ENCODE measurements at regions not wholly inside any gene's neighbourhood (a gene's known extent, or its start where the extent isn't known, plus 50 kb on each side); places are given as distances from the start of the nearest gene placed in this dataset.
A peak's percentile ranks its signal among the peaks of the same experiment; 100 is the strongest.

DNA sequence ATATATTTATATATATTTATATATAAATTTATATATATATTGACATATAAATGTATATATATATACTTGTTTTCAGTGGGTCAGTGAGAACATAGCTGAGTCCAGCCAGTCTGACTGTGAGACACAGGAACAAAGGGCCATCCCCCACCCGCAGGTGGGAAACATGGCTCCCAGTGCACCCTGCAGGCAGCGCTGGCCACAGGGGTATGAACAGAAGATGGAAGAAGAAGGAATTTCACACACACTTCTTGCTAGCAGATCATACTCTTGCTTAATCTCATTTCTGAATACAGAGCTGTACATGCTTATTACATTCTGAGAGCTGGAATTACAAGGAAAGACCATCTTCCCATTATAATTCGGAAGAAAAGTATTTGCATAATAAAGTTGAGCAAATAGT is 595.4 kb downstream of the IRX1 start:
- 83 to 84% methylated on average over 3 of the region's 3 CpGs for WGBS, 2 donors (ENCODE audit: low coverage in 1 of 2)
- no peak overlapping the region for H3K27ac ChIP-seq
- H3K9me3 ChIP-seq = no peaks in the 10 kb centered on the region
- H3K4me3 ChIP-seq = no peak overlapping the region
- no peaks in the 10 kb centered on the region for H3K27me3 ChIP-seq
- TF ChIP-seq EP300 (IDR thresholded peaks at IDR 0.05) (no peak), POLR2AphosphoS5 (IDR thresholded peaks at IDR 0.05) (no peak), POLR2A (IDR thresholded peaks at IDR 0.05) (no peak)
- TF ChIP-seq, protein P1, sequence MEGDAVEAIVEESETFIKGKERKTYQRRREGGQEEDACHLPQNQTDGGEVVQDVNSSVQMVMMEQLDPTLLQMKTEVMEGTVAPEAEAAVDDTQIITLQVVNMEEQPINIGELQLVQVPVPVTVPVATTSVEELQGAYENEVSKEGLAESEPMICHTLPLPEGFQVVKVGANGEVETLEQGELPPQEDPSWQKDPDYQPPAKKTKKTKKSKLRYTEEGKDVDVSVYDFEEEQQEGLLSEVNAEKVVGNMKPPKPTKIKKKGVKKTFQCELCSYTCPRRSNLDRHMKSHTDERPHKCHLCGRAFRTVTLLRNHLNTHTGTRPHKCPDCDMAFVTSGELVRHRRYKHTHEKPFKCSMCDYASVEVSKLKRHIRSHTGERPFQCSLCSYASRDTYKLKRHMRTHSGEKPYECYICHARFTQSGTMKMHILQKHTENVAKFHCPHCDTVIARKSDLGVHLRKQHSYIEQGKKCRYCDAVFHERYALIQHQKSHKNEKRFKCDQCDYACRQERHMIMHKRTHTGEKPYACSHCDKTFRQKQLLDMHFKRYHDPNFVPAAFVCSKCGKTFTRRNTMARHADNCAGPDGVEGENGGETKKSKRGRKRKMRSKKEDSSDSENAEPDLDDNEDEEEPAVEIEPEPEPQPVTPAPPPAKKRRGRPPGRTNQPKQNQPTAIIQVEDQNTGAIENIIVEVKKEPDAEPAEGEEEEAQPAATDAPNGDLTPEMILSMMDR (IDR thresholded peaks at IDR 0.05) = no peak
- ATAC-seq = no peak
- H3K36me3 ChIP-seq = no peaks in the 10 kb centered on the region
- H3K4me1 ChIP-seq = no peaks in the 10 kb centered on the region

- Histone ChIP-seq H3K9me3 (no peaks in the 10 kb centered on the region), H3K27me3 (no peaks in the 10 kb centered on the region), H3K36me3 (no peaks in the 10 kb centered on the region), H3K4me3 (no peak overlapping the region), H3K4me1 (no peaks in the 10 kb centered on the region), H3K27ac (no peak overlapping the region)
- no peak for ATAC-seq
- TF ChIP-seq POLR2AphosphoS5 (IDR thresholded peaks at IDR 0.05) = no peak
- TF ChIP-seq, protein P1 (IDR thresholded peaks at IDR 0.05) = no peak
- no peak for TF ChIP-seq POLR2A (IDR thresholded peaks at IDR 0.05)
- no peak for TF ChIP-seq EP300 (IDR thresholded peaks at IDR 0.05)
- 85 to 86% methylated on average over 2 to 8 of the region's 10 CpGs for WGBS, 2 donors (ENCODE audit: low coverage in 1 of 2)
Observed at GRCh38 chr5:4191703-4192102, 596.1 kb downstream of the IRX1 start.

GRCh38 chr5:4192111-4192510 is 596.5 kb downstream of the IRX1 start:
- Histone ChIP-seq H3K36me3 (no peaks in the 10 kb centered on the region), H3K4me1 (no peaks in the 10 kb centered on the region), H3K4me3 (no peak overlapping the region), H3K27me3 (no peaks in the 10 kb centered on the region), H3K9me3 (no peaks in the 10 kb centered on the region), H3K27ac (no peak overlapping the region)
- WGBS, 2 donors (ENCODE audit: low coverage in 1 of 2) = 78 to 98% methylated on average over 6 to 8 of the region's 10 CpGs
- ATAC-seq = no peak
- TF ChIP-seq POLR2A (IDR thresholded peaks at IDR 0.05) = no peak
- no peak for TF ChIP-seq EP300 (IDR thresholded peaks at IDR 0.05)
- no peak for TF ChIP-seq POLR2AphosphoS5 (IDR thresholded peaks at IDR 0.05)
- TF ChIP-seq, protein P1 (IDR thresholded peaks at IDR 0.05) = no peak

GRCh38 chr5:4196744-4197143 is 601.1 kb downstream of the IRX1 start:
- Histone ChIP-seq H3K4me3 (no peak overlapping the region), H3K27me3 (peaks cover 7% of the 10 kb centered on the region), H3K27ac (peak overlapping the region in 1 of 4 donors; percentile 19), H3K4me1 (no peaks in the 10 kb centered on the region), H3K36me3 (no peaks in the 10 kb centered on the region), H3K9me3 (no peaks in the 10 kb centered on the region)
- WGBS, 2 donors (ENCODE audit: low coverage in 1 of 2) = 22 to 24% methylated on average over 7 to 8 of the region's 8 CpGs
- TF ChIP-seq EP300 (IDR thresholded peaks at IDR 0.05) (no peak), POLR2AphosphoS5 (IDR thresholded peaks at IDR 0.05) (no peak), POLR2A (IDR thresholded peaks at IDR 0.05) (no peak)
- TF ChIP-seq, protein P1 (IDR thresholded peaks at IDR 0.05) = no peak
- ATAC-seq = peak; percentile 74

- Histone ChIP-seq H3K9me3 (no peaks in the 10 kb centered on the region), H3K36me3 (no peaks in the 10 kb centered on the region), H3K27ac (no peak overlapping the region), H3K27me3 (peaks cover 7% of the 10 kb centered on the region), H3K4me3 (no peak overlapping the region), H3K4me1 (no peaks in the 10 kb centered on the region)
- no peak for TF ChIP-seq POLR2AphosphoS5 (IDR thresholded peaks at IDR 0.05)
- 46 to 61% methylated on average over 5 of the region's 5 CpGs for WGBS, 2 donors (ENCODE audit: low coverage in 1 of 2)
- no peak for ATAC-seq
Observed at GRCh38 chr5:4197151-4197550, 601.5 kb downstream of the IRX1 start.
